ENCODE measurements at regions not wholly inside any gene's neighbourhood (a gene's known extent, or its start where the extent isn't known, plus 50 kb on each side); places are given as distances from the start of the nearest gene placed in this dataset.
A peak's percentile ranks its signal among the peaks of the same experiment; 100 is the strongest.

DNA sequence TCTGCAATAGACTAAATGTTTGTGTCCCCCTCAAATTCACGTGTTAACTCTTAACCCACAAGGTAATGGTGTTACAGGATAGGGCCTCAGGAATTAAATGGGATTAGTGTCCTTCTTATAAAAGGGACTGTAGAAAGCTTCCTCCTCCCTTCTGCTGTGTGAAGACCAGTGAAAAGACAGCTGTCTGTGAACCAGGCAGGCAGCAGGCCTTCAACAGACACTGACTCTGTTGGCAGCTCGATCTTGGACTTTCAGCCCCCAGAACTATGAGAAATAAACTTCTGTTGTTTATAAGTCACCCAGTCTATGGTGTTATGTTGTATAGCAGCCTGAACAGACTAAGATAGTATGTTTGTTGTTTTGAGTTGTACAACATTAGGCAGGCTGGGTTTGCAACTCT is 208.1 kb downstream of the GBA3 start:
- Histone ChIP-seq H3K27me3 (ENCODE audit: insufficient read depth, low read length, poor library complexity, severe bottlenecking) (no peaks in the 10 kb centered on the region), H3K36me3 (ENCODE audit: insufficient read depth, low read length) (no peaks in the 10 kb centered on the region), H3K27ac (ENCODE audit: low read depth, low read length) (no peak overlapping the region), H3K9me3 (ENCODE audit: low read length) (no peaks in the 10 kb centered on the region), H3K4me3 (ENCODE audit: low read length) (no peak overlapping the region), H3K4me1 (ENCODE audit: insufficient read depth, low read length) (no peaks in the 10 kb centered on the region)
- Mint-ChIP-seq H3K9me3 (peaks cover 0 to 6% (median 0%) of the 10 kb centered on the region in 5 donors), H3K4me3 (no peak overlapping the region), H3K36me3 (no peaks in the 10 kb centered on the region), H3K27me3 (no peaks in the 10 kb centered on the region), H3K27ac (no peak overlapping the region), H3K4me1 (no peaks in the 10 kb centered on the region)
- DNase-seq: no peak
- CTCF ChIA-PET: no interaction called here
- POLR2A ChIA-PET: no interaction called here

- H3K27me3 ChIP-seq (ENCODE audit: insufficient read depth, low read length, poor library complexity, severe bottlenecking): no peaks in the 10 kb centered on the region
- Mint-ChIP-seq H3K27me3 (no peaks in the 10 kb centered on the region), H3K36me3 (no peaks in the 10 kb centered on the region), H3K27ac (no peak overlapping the region), H3K4me3 (no peak overlapping the region), H3K9me3 (peaks cover 0 to 6% (median 2%) of the 10 kb centered on the region in 5 donors), H3K4me1 (no peaks in the 10 kb centered on the region)
- H3K4me3 ChIP-seq (ENCODE audit: low read length): no peak overlapping the region
- no peaks in the 10 kb centered on the region for H3K4me1 ChIP-seq (ENCODE audit: insufficient read depth, low read length)
- CTCF ChIA-PET: interaction anchor here (1.1 kb wide), 1 partner anchor 8 kb away, joined by 3 read pairs; no protein-coding TSS in a partner anchor
- no peaks in the 10 kb centered on the region for H3K9me3 ChIP-seq (ENCODE audit: low read length)
- H3K27ac ChIP-seq (ENCODE audit: low read depth, low read length): no peak overlapping the region
- POLR2A ChIA-PET: no interaction called here
- no peaks in the 10 kb centered on the region for H3K36me3 ChIP-seq (ENCODE audit: insufficient read depth, low read length)
- peak in 1 of 5 donors; percentile 16 for DNase-seq
These were observed 204.9 kb downstream of the GBA3 start for GRCh38 chr4:22897520-22898108.

GRCh38 chr4:22895482-22895881 is 202.7 kb downstream of the GBA3 start:
- Mint-ChIP-seq H3K4me3 (no peak overlapping the region), H3K27ac (no peak overlapping the region), H3K4me1 (no peaks in the 10 kb centered on the region), H3K9me3 (peaks cover 0 to 5% (median 3%) of the 10 kb centered on the region in 5 donors), H3K36me3 (no peaks in the 10 kb centered on the region), H3K27me3 (no peaks in the 10 kb centered on the region)
- Histone ChIP-seq H3K4me1 (ENCODE audit: insufficient read depth, low read length) (no peaks in the 10 kb centered on the region), H3K36me3 (ENCODE audit: insufficient read depth, low read length) (no peaks in the 10 kb centered on the region), H3K9me3 (ENCODE audit: low read length) (no peaks in the 10 kb centered on the region), H3K4me3 (ENCODE audit: low read length) (no peak overlapping the region), H3K27ac (ENCODE audit: low read depth, low read length) (no peak overlapping the region), H3K27me3 (ENCODE audit: insufficient read depth, low read length, poor library complexity, severe bottlenecking) (no peaks in the 10 kb centered on the region)
- ChIA-PET POLR2A (no interaction called here), CTCF (no interaction called here)
- no peak for DNase-seq

GRCh38 chr4:22884157-22884556 is 191.4 kb downstream of the GBA3 start:
- ChIA-PET CTCF (no interaction called here), POLR2A (no interaction called here)

GRCh38 chr4:22881411-22881810 is 188.7 kb downstream of the GBA3 start:
- no peaks in the 10 kb centered on the region for H3K27me3 Mint-ChIP-seq
- Histone ChIP-seq H3K4me1 (ENCODE audit: insufficient read depth, low read length) (no peaks in the 10 kb centered on the region), H3K4me3 (ENCODE audit: low read length) (no peak overlapping the region), H3K27ac (ENCODE audit: low read depth, low read length) (no peak overlapping the region), H3K36me3 (ENCODE audit: insufficient read depth, low read length) (no peaks in the 10 kb centered on the region), H3K27me3 (ENCODE audit: insufficient read depth, low read length, poor library complexity, severe bottlenecking) (no peaks in the 10 kb centered on the region), H3K9me3 (ENCODE audit: low read length) (no peaks in the 10 kb centered on the region)
- peaks cover 0 to 26% (median 9%) of the 10 kb centered on the region in 5 donors for H3K9me3 Mint-ChIP-seq
- no peak for DNase-seq
- no peak overlapping the region for H3K27ac Mint-ChIP-seq
- no peak overlapping the region for H3K4me3 Mint-ChIP-seq
- ChIA-PET POLR2A (no interaction called here), CTCF (no interaction called here)
- H3K4me1 Mint-ChIP-seq: no peaks in the 10 kb centered on the region
- no peaks in the 10 kb centered on the region for H3K36me3 Mint-ChIP-seq

More at GRCh38 chr4:22884157-22884556, 191.4 kb downstream of the GBA3 start:
- H3K27ac Mint-ChIP-seq: no peak overlapping the region
- H3K4me1 ChIP-seq (ENCODE audit: insufficient read depth, low read length): no peaks in the 10 kb centered on the region
- no peak overlapping the region for H3K4me3 ChIP-seq (ENCODE audit: low read length)
- no peaks in the 10 kb centered on the region for H3K36me3 ChIP-seq (ENCODE audit: insufficient read depth, low read length)
- peaks cover 0 to 3% (median 0%) of the 10 kb centered on the region in 3 donors for H3K36me3 Mint-ChIP-seq
- H3K27me3 ChIP-seq (ENCODE audit: insufficient read depth, low read length, poor library complexity, severe bottlenecking): no peaks in the 10 kb centered on the region
- no peak overlapping the region for H3K27ac ChIP-seq (ENCODE audit: low read depth, low read length)
- no peak for DNase-seq
- H3K9me3 ChIP-seq (ENCODE audit: low read length): no peaks in the 10 kb centered on the region
- no peaks in the 10 kb centered on the region for H3K27me3 Mint-ChIP-seq
- no peak overlapping the region for H3K4me3 Mint-ChIP-seq
- no peaks in the 10 kb centered on the region for H3K4me1 Mint-ChIP-seq
- peaks cover 0 to 22% (median 12%) of the 10 kb centered on the region in 5 donors for H3K9me3 Mint-ChIP-seq

DNA sequence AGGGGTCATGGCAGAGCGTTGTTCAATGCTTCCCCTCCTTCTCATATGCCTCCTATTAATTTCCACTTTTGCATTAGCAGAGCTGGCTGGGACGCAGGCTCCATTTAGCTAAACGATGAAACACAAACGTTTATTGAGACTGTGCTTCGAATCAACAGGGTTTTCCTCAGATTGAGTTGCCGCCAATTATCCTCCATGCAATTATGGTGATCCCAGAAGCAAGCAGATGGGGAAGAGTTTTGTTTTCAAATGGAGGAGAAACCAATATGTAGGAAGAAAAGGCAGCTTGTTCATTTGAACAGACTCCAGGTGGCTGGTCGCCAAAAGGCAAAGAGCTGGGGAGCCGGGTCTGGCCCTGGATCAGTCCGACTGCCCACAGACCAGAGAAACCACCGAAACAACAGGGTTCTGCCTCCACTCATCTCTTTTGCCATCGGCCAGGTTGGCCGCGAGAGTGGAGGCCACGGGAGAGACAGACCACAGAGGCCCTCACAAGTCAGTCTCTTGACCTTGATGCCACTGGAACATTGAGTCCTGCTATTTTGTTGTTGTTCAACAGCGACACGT is 184.8 kb downstream of the GBA3 start:
- CTCF ChIA-PET: no interaction called here
- POLR2A ChIA-PET: no interaction called here

DNA sequence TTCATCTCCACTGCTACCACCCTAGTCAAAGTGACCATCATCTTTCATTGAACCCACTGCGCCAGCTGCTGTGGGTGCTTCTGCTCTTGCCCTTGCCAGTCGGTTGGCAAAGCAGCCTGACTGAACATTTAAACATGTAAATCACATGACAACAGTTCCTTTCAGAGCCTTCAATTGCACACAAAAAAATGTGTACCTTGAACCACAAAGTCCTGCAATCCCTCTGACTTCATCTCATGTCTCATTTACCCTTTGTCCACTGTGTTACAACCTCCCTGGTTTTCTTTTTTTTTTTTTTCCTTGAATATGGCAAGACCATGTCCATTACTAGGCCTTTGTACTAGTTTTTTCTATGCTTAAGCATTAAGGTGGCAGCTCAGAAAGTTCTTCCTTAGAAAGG is 183.5 kb downstream of the GBA3 start:
- ChIA-PET CTCF (no interaction called here), POLR2A (no interaction called here)
- Mint-ChIP-seq H3K4me3 (no peak overlapping the region), H3K4me1 (no peaks in the 10 kb centered on the region), H3K27ac (no peak overlapping the region), H3K27me3 (no peaks in the 10 kb centered on the region), H3K9me3 (peaks cover 2 to 24% (median 5%) of the 10 kb centered on the region in 5 donors), H3K36me3 (no peaks in the 10 kb centered on the region)
- H3K36me3 ChIP-seq (ENCODE audit: insufficient read depth, low read length): no peaks in the 10 kb centered on the region
- DNase-seq: no peak
- no peaks in the 10 kb centered on the region for H3K9me3 ChIP-seq (ENCODE audit: low read length)
- no peaks in the 10 kb centered on the region for H3K4me1 ChIP-seq (ENCODE audit: insufficient read depth, low read length)
- no peak overlapping the region for H3K27ac ChIP-seq (ENCODE audit: low read depth, low read length)
- H3K27me3 ChIP-seq (ENCODE audit: insufficient read depth, low read length, poor library complexity, severe bottlenecking): no peaks in the 10 kb centered on the region
- H3K4me3 ChIP-seq (ENCODE audit: low read length): no peak overlapping the region

More for the DNA sequence above, 184.8 kb downstream of the GBA3 start:
- Mint-ChIP-seq H3K9me3 (peaks cover 2 to 24% (median 7%) of the 10 kb centered on the region in 5 donors), H3K36me3 (no peaks in the 10 kb centered on the region), H3K4me1 (no peaks in the 10 kb centered on the region), H3K4me3 (no peak overlapping the region), H3K27ac (no peak overlapping the region), H3K27me3 (no peaks in the 10 kb centered on the region)
- Histone ChIP-seq H3K4me1 (ENCODE audit: insufficient read depth, low read length) (no peaks in the 10 kb centered on the region), H3K9me3 (ENCODE audit: low read length) (no peaks in the 10 kb centered on the region), H3K36me3 (ENCODE audit: insufficient read depth, low read length) (no peaks in the 10 kb centered on the region), H3K27me3 (ENCODE audit: insufficient read depth, low read length, poor library complexity, severe bottlenecking) (no peaks in the 10 kb centered on the region), H3K27ac (ENCODE audit: low read depth, low read length) (no peak overlapping the region), H3K4me3 (ENCODE audit: low read length) (no peak overlapping the region)
- no peak for DNase-seq

- DNase-seq: no peak
- no peaks in the 10 kb centered on the region for H3K4me1 Mint-ChIP-seq
- H3K27me3 ChIP-seq (ENCODE audit: insufficient read depth, low read length, poor library complexity, severe bottlenecking): no peaks in the 10 kb centered on the region
- H3K36me3 Mint-ChIP-seq: no peaks in the 10 kb centered on the region
- no peak overlapping the region for H3K4me3 Mint-ChIP-seq
- no peaks in the 10 kb centered on the region for H3K36me3 ChIP-seq (ENCODE audit: insufficient read depth, low read length)
- H3K27ac Mint-ChIP-seq: no peak overlapping the region
- no peak overlapping the region for H3K4me3 ChIP-seq (ENCODE audit: low read length)
- POLR2A ChIA-PET: no interaction called here
- CTCF ChIA-PET: no interaction called here
- H3K9me3 ChIP-seq (ENCODE audit: low read length): no peaks in the 10 kb centered on the region
- H3K27ac ChIP-seq (ENCODE audit: low read depth, low read length): no peak overlapping the region
- H3K9me3 Mint-ChIP-seq: peaks cover 2 to 24% (median 5%) of the 10 kb centered on the region in 5 donors
- no peaks in the 10 kb centered on the region for H3K4me1 ChIP-seq (ENCODE audit: insufficient read depth, low read length)
- no peaks in the 10 kb centered on the region for H3K27me3 Mint-ChIP-seq
These were observed 183.0 kb downstream of the GBA3 start for GRCh38 chr4:22875587-22876257.
